Neutrophil (primary cell): ENCODE measurements at regions not wholly inside any gene's neighbourhood (a gene's known extent, or its start where the extent isn't known, plus 50 kb on each side); places are given as distances from the start of the nearest gene placed in this dataset.

Experiments used
- H3K27ac ChIP-seq: fragments of 200-600 bp; sonication (generic); 2 replicates; pipeline ENCODE4 v1.5.1; 2016; ENCODE audit warnings: mild to moderate bottlenecking, moderate library complexity
- H3K27me3 ChIP-seq: fragments of 200-600 bp; sonication (generic); 2 replicates; pipeline ENCODE4 v1.6.0; 2016; ENCODE audit warnings: mild to moderate bottlenecking
- H3K36me3 ChIP-seq: fragments of 200-600 bp; sonication (generic); 2 replicates; pipeline ENCODE4 v1.5.1; 2017
- H3K4me1 ChIP-seq, 2 experiments: fragments of 200-600 bp in 1 of 2; sonication (generic) in 1 of 2; 1 replicate in 1 of 2; 2 replicates in 1 of 2; pipeline versions ENCODE4 v1.5.1 to v1.6.1; 2013 to 2016; ENCODE audit warnings: low read depth in 1 of 2, low read length in 1 of 2, mild to moderate bottlenecking in 1 of 2, moderate library complexity in 1 of 2; ENCODE audit not compliant: control insufficient read depth in 1 of 2, insufficient read depth in 1 of 2
- H3K4me3 ChIP-seq, 2 experiments: fragments of 200-600 bp in 1 of 2; sonication (generic) in 1 of 2; 1 replicate in 1 of 2; 2 replicates in 1 of 2; pipeline ENCODE4 v1.5.1; 2013 to 2016; ENCODE audit warnings: low read depth in 1 of 2, low read length in 1 of 2, mild to moderate bottlenecking in 1 of 2, moderate library complexity in 1 of 2
- H3K9me3 ChIP-seq: fragments of 200-600 bp; sonication (generic); 2 replicates; pipeline ENCODE4 v1.5.1; 2016
- TF ChIP-seq, protein P1 (sequence below): fragments of 200-600 bp; sonication (generic); IDR thresholded peaks from 2 replicates; pipeline ENCODE4 v1.5.1; 2016; ENCODE audit warnings: antibody characterized with exemption

GRCh38 chr7:348962-349743, 59.2 kb downstream of the FOXL3 start:
- peaks cover 0 to 6% of the 10 kb centered on the region in 2 experiments for H3K4me1 ChIP-seq
- no peaks in the 10 kb centered on the region for H3K36me3 ChIP-seq
- no peaks in the 10 kb centered on the region for H3K9me3 ChIP-seq
- H3K27me3 ChIP-seq, result peaks cover 32% of the 10 kb centered on the region
- no peak overlapping the region for H3K27ac ChIP-seq
- no peak overlapping the region for H3K4me3 ChIP-seq
- TF ChIP-seq, protein P1, sequence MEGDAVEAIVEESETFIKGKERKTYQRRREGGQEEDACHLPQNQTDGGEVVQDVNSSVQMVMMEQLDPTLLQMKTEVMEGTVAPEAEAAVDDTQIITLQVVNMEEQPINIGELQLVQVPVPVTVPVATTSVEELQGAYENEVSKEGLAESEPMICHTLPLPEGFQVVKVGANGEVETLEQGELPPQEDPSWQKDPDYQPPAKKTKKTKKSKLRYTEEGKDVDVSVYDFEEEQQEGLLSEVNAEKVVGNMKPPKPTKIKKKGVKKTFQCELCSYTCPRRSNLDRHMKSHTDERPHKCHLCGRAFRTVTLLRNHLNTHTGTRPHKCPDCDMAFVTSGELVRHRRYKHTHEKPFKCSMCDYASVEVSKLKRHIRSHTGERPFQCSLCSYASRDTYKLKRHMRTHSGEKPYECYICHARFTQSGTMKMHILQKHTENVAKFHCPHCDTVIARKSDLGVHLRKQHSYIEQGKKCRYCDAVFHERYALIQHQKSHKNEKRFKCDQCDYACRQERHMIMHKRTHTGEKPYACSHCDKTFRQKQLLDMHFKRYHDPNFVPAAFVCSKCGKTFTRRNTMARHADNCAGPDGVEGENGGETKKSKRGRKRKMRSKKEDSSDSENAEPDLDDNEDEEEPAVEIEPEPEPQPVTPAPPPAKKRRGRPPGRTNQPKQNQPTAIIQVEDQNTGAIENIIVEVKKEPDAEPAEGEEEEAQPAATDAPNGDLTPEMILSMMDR, result no peak

GRCh38 chr7:351256-351655, 61.3 kb downstream of the FOXL3 start:
- TF ChIP-seq, protein P1, result no peak
- peaks cover 32% of the 10 kb centered on the region for H3K27me3 ChIP-seq
- H3K27ac ChIP-seq, result no peak overlapping the region
- no peaks in the 10 kb centered on the region for H3K9me3 ChIP-seq
- H3K4me1 ChIP-seq, result peaks cover 0 to 6% of the 10 kb centered on the region in 2 experiments
- H3K4me3 ChIP-seq, result no peak overlapping the region
- no peaks in the 10 kb centered on the region for H3K36me3 ChIP-seq

GRCh38 chr7:351681-352480, 61.9 kb downstream of the FOXL3 start:
- peaks cover 32% of the 10 kb centered on the region for H3K27me3 ChIP-seq
- no peak overlapping the region for H3K27ac ChIP-seq
- TF ChIP-seq, protein P1, result no peak
- H3K9me3 ChIP-seq, result no peaks in the 10 kb centered on the region
- H3K36me3 ChIP-seq, result no peaks in the 10 kb centered on the region
- no peak overlapping the region for H3K4me3 ChIP-seq
- peaks cover 0 to 6% of the 10 kb centered on the region in 2 experiments for H3K4me1 ChIP-seq

GRCh38 chr7:353746-354325, 63.9 kb downstream of the FOXL3 start:
- Histone ChIP-seq H3K4me3 (no peak overlapping the region), H3K4me1 (peaks cover 0 to 6% of the 10 kb centered on the region in 2 experiments), H3K9me3 (no peaks in the 10 kb centered on the region), H3K27me3 (peaks cover 45% of the 10 kb centered on the region), H3K27ac (no peak overlapping the region), H3K36me3 (no peaks in the 10 kb centered on the region)
- TF ChIP-seq, protein P1, result no peak

DNA sequence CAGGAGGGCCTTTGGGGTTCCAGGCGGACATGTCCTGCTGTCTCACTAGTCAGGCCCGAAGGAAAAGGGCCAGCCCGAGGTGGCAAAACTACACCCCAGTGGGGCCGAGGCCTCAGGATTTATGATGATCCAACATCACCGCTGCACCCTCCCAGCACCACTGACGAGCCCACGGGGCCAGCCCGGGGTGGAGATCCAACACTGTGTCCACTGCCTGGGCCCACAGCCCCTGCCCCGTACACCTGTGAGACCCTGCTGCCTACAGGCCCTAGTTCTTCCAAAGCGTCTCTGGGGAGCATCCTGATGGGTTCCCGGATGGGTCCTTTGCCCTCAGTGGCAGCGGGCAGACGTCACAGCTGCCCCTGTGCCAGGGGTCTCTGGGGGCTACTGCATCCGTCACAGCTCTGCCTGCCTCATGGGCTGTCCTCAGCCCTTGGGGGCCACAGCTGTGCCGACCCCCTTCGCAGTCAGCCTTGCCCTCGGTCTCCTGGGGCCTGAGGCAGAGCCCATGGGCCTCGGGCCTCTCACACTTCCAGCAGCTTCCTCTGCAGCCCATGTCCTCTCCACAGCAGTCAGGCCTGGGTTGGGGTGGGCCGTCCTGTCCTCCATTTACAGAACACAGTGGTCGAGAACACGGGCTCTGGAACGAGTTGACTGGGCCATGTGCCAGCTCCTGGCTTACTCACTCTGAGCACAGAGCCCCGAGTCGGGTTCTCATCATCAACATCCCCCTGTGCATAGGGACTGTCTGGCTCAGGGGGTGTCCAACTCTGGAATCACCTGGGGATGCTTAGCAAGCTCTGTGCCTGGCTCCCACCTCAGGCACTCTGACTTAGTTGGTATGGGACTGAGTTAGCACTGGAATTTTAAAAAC, 64.9 kb downstream of the FOXL3 start:
- peaks cover 52% of the 10 kb centered on the region for H3K27me3 ChIP-seq
- no peak overlapping the region for H3K27ac ChIP-seq
- no peaks in the 10 kb centered on the region for H3K9me3 ChIP-seq
- TF ChIP-seq, protein P1, result no peak
- no peak overlapping the region for H3K4me3 ChIP-seq
- peaks cover 3 to 7% of the 10 kb centered on the region in 2 experiments for H3K4me1 ChIP-seq
- no peaks in the 10 kb centered on the region for H3K36me3 ChIP-seq
